DND-41 (cell line): ENCODE measurements at regions not wholly inside any gene's neighbourhood (a gene's known extent, or its start where the extent isn't known, plus 50 kb on each side); places are given as distances from the start of the nearest gene placed in this dataset.

Experiments used
- ATAC-seq: fragments of 200-7000 bp; cut with Tn5 transposase; 3 replicates; pipeline ENCODE4 v1.9.1; 2021; ENCODE audit warnings: low read depth; ENCODE audit not compliant: insufficient read depth
- DNase-seq: peaks from one replicate; pipeline ENCODE4 v3.0.0-alpha.2; 2020
- H2AFZ ChIP-seq: 2 replicates; pipeline ENCODE4 v1.6.0; 2012; ENCODE audit warnings: low read depth, low read length
- H3K27ac ChIP-seq: 2 replicates; pipeline ENCODE4 v1.5.1; 2012; ENCODE audit warnings: low read length, inconsistent platforms
- H3K27me3 ChIP-seq: fragments of 200-600 bp; sonication (generic); 2 replicates; pipeline ENCODE4 v1.6.0; 2012; ENCODE audit warnings: low read length, mild to moderate bottlenecking, inconsistent platforms; ENCODE audit not compliant: insufficient read depth, poor library complexity
- H3K36me3 ChIP-seq: 2 replicates; pipeline ENCODE4 v1.5.1; 2012; ENCODE audit warnings: low read length, inconsistent platforms; ENCODE audit not compliant: insufficient read depth
- H3K4me1 ChIP-seq: 2 replicates; pipeline ENCODE4 v1.5.1; 2012; ENCODE audit warnings: mild to moderate bottlenecking, low read length; ENCODE audit not compliant: insufficient read depth
- H3K4me2 ChIP-seq: 2 replicates; pipeline ENCODE4 v1.6.0; 2012; ENCODE audit warnings: mild to moderate bottlenecking, moderate library complexity, low read length, inconsistent platforms; ENCODE audit not compliant: insufficient read depth
- H3K4me3 ChIP-seq, 2 experiments: fragments of 200-600 bp in 1 of 2; shearing (Covaris generic) in 1 of 2; 2 replicates each; pipeline ENCODE4 v1.5.1; 2012 to 2016; ENCODE audit warnings: inconsistent platforms in 2 of 2, low read length in 2 of 2, mild to moderate bottlenecking in 2 of 2, low read depth in 1 of 2, moderate library complexity in 1 of 2
- H3K79me2 ChIP-seq: 2 replicates; pipeline ENCODE4 v1.6.0; 2012; ENCODE audit warnings: low read length, inconsistent platforms; ENCODE audit not compliant: insufficient read depth
- H3K9ac ChIP-seq: 2 replicates; pipeline ENCODE4 v1.6.0; 2012; ENCODE audit warnings: low read depth, mild to moderate bottlenecking, inconsistent platforms, low read length, moderate library complexity
- H3K9me3 ChIP-seq: 2 replicates; pipeline ENCODE4 v1.5.1; 2012; ENCODE audit warnings: low read length, moderate library complexity, mild to moderate bottlenecking, inconsistent platforms; ENCODE audit not compliant: insufficient read depth, severe bottlenecking
- H4K20me1 ChIP-seq: 2 replicates; pipeline ENCODE4 v1.6.0; 2012; ENCODE audit warnings: low read length; ENCODE audit not compliant: insufficient read depth
- EZH2 ChIP-seq: IDR thresholded peaks from 3 replicates; pipeline ENCODE4 v1.6.1; 2012; ENCODE audit warnings: borderline replicate concordance, low read depth, mild to moderate bottlenecking, moderate library complexity, low read length, inconsistent platforms; ENCODE audit not compliant: severe bottlenecking
- TF ChIP-seq, protein P1 (sequence below): IDR thresholded peaks from 2 replicates; pipeline ENCODE4 v1.5.1; 2012; ENCODE audit warnings: borderline replicate concordance, low read length, moderate library complexity, mild to moderate bottlenecking; ENCODE audit not compliant: poor library complexity, severe bottlenecking; ENCODE audit errors: extremely low read depth

DNA sequence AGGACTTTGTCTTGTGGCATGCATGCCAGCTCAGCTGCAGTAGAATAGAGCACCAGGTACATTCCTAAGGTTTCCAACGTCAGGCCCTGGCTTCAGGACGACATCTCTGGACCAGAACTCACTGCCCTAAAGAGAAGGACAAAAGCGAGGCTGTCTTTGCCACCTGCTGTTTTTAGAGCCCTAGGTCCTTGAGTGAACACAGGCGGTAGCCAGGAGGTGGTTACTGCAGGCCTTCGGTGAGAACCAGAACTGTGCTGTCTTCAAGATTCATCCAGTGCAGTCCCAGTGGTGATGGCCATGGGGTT, 288.9 kb upstream of the CDH18 start:
- TF ChIP-seq, protein P1, sequence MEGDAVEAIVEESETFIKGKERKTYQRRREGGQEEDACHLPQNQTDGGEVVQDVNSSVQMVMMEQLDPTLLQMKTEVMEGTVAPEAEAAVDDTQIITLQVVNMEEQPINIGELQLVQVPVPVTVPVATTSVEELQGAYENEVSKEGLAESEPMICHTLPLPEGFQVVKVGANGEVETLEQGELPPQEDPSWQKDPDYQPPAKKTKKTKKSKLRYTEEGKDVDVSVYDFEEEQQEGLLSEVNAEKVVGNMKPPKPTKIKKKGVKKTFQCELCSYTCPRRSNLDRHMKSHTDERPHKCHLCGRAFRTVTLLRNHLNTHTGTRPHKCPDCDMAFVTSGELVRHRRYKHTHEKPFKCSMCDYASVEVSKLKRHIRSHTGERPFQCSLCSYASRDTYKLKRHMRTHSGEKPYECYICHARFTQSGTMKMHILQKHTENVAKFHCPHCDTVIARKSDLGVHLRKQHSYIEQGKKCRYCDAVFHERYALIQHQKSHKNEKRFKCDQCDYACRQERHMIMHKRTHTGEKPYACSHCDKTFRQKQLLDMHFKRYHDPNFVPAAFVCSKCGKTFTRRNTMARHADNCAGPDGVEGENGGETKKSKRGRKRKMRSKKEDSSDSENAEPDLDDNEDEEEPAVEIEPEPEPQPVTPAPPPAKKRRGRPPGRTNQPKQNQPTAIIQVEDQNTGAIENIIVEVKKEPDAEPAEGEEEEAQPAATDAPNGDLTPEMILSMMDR, result no peak
- no peak for TF ChIP-seq EZH2
- Histone ChIP-seq H3K4me1 (no peaks in the 10 kb centered on the region), H3K27ac (no peak overlapping the region), H3K4me2 (no peak overlapping the region), H3K36me3 (no peaks in the 10 kb centered on the region), H4K20me1 (no peaks in the 10 kb centered on the region), H3K9me3 (peaks cover 5% of the 10 kb centered on the region), H3K27me3 (no peaks in the 10 kb centered on the region), H2AFZ (no peak overlapping the region), H3K79me2 (no peaks in the 10 kb centered on the region), H3K4me3 (no peak overlapping the region), H3K9ac (no peak overlapping the region)
- no peak for DNase-seq
- no peak for ATAC-seq

GRCh38 chr5:20276061-20276958, 288.3 kb upstream of the CDH18 start:
- Histone ChIP-seq H3K79me2 (no peaks in the 10 kb centered on the region), H3K4me2 (no peak overlapping the region), H4K20me1 (no peaks in the 10 kb centered on the region), H3K27ac (no peak overlapping the region), H3K4me3 (no peak overlapping the region), H3K4me1 (no peaks in the 10 kb centered on the region), H3K9ac (no peak overlapping the region), H3K36me3 (no peaks in the 10 kb centered on the region), H2AFZ (no peak overlapping the region), H3K9me3 (peaks cover 5% of the 10 kb centered on the region), H3K27me3 (no peaks in the 10 kb centered on the region)
- no peak for ATAC-seq
- TF ChIP-seq, protein P1, result no peak
- no peak for TF ChIP-seq EZH2
- no peak for DNase-seq

GRCh38 chr5:20266066-20266465, 278.1 kb upstream of the CDH18 start:
- H3K27me3 ChIP-seq, result no peaks in the 10 kb centered on the region

More at GRCh38 chr5:20266066-20266465, 278.1 kb upstream of the CDH18 start:
- H3K4me2 ChIP-seq, result no peak overlapping the region
- H3K79me2 ChIP-seq, result no peaks in the 10 kb centered on the region
- H3K27ac ChIP-seq, result no peak overlapping the region
- DNase-seq (no peak), ATAC-seq (no peak)
- H3K4me1 ChIP-seq, result no peaks in the 10 kb centered on the region
- H3K9ac ChIP-seq, result no peak overlapping the region
- TF ChIP-seq, protein P1, result no peak
- TF ChIP-seq EZH2, result no peak
- H3K9me3 ChIP-seq, result peaks cover 4% of the 10 kb centered on the region
- no peak overlapping the region for H3K4me3 ChIP-seq
- H2AFZ ChIP-seq, result no peak overlapping the region
- no peaks in the 10 kb centered on the region for H3K36me3 ChIP-seq
- no peaks in the 10 kb centered on the region for H4K20me1 ChIP-seq
